Small intestine (tissue), 7 donors: ENCODE measurements at regions not wholly inside any gene's neighbourhood (a gene's known extent, or its start where the extent isn't known, plus 50 kb on each side); places are given as distances from the start of the nearest gene placed in this dataset.

Source experiments
- DNase-seq, 2 donors: peaks; one replicate each; pipeline versions ENCODE4 v3.0.0 to v3.0.0-alpha.2; 2013
- FAIRE-seq: peaks from 2 replicates; lab custom pipeline; 2012; peaks lifted over from hg19 to GRCh38; lab: Jason Lieb, UNC
- H3K27ac ChIP-seq, 3 donors: one replicate each; pipeline ENCODE4 v1.5.1; 2013; ENCODE audit warnings: low read length in 2 of 3, mild to moderate bottlenecking in 2 of 3, control low read depth in 1 of 3, inconsistent platforms in 1 of 3, low read depth in 1 of 3, moderate library complexity in 1 of 3
- H3K27me3 ChIP-seq, 3 donors: one replicate each; pipeline ENCODE4 v1.6.1; 2013; ENCODE audit warnings: low read length in 3 of 3, inconsistent platforms in 1 of 3; ENCODE audit not compliant: control insufficient read depth in 3 of 3, insufficient read depth in 3 of 3
- H3K36me3 ChIP-seq, 3 donors: one replicate each; pipeline ENCODE4 v1.6.1; 2013; ENCODE audit warnings: low read length in 3 of 3, inconsistent platforms in 1 of 3, low read depth in 1 of 3, mild to moderate bottlenecking in 1 of 3, moderate library complexity in 1 of 3; ENCODE audit not compliant: control insufficient read depth in 3 of 3, insufficient read depth in 2 of 3
- H3K4me1 ChIP-seq, 3 donors: one replicate each; pipeline ENCODE4 v1.6.1; 2013; ENCODE audit warnings: low read length in 2 of 3, inconsistent platforms in 1 of 3, low read depth in 1 of 3, mild to moderate bottlenecking in 1 of 3, moderate library complexity in 1 of 3; ENCODE audit not compliant: control insufficient read depth in 3 of 3, insufficient read depth in 2 of 3
- H3K4me3 ChIP-seq, 3 donors: one replicate each; pipeline ENCODE4 v1.5.1; 2013; ENCODE audit warnings: low read length in 3 of 3, control low read depth in 1 of 3, inconsistent platforms in 1 of 3, low read depth in 1 of 3, mild to moderate bottlenecking in 1 of 3, moderate library complexity in 1 of 3
- H3K9me3 ChIP-seq, 2 donors: one replicate each; pipeline ENCODE4 v1.6.1; 2013; ENCODE audit warnings: low read depth in 1 of 2, low read length in 1 of 2; ENCODE audit not compliant: control insufficient read depth in 2 of 2, insufficient read depth in 1 of 2
- WGBS, 3 donors: extraction: QIAGEN DNeasy Blood & Tissue Kit; methylation state at CpG; one replicate each; pipeline ENCODE4 v1.1.7; 2013; 5-methylcytosine and 5-hydroxymethylcytosine counted together
- donor health status: healthy with polysubstance abuse.
- donor health status: control.
- donor health status: control.
- donor health status: Bipolar disorder and iron deficiency.
- donor health status: healthy.

GRCh38 chr2:188091220-188091619, 200.5 kb upstream of the GULP1 start:
- H3K4me3 ChIP-seq, result no peak overlapping the region
- DNase-seq (no peak), FAIRE-seq (no peak)
- H3K36me3 ChIP-seq, result no peaks in the 10 kb centered on the region
- H3K9me3 ChIP-seq, result no peaks in the 10 kb centered on the region
- H3K4me1 ChIP-seq, result no peaks in the 10 kb centered on the region
- no peak overlapping the region for H3K27ac ChIP-seq
- no peaks in the 10 kb centered on the region for H3K27me3 ChIP-seq

GRCh38 chr2:188092734-188093133, 198.9 kb upstream of the GULP1 start:
- H3K4me3 ChIP-seq, result no peak overlapping the region
- H3K36me3 ChIP-seq, result no peaks in the 10 kb centered on the region
- 64 to 72% (median 69%) methylated on average over 2 of the region's 2 CpGs for WGBS, 3 donors
- no peaks in the 10 kb centered on the region for H3K4me1 ChIP-seq
- no peaks in the 10 kb centered on the region for H3K27me3 ChIP-seq
- DNase-seq (no peak), FAIRE-seq (no peak)
- no peaks in the 10 kb centered on the region for H3K9me3 ChIP-seq
- H3K27ac ChIP-seq, result no peak overlapping the region

GRCh38 chr2:188096910-188097309, 194.8 kb upstream of the GULP1 start:
- 81 to 85% (median 83%) methylated on average over 3 of the region's 3 CpGs for WGBS, 3 donors
- DNase-seq (no peak), FAIRE-seq (no peak)
- Histone ChIP-seq H3K27me3 (no peaks in the 10 kb centered on the region), H3K36me3 (no peaks in the 10 kb centered on the region), H3K27ac (no peak overlapping the region), H3K9me3 (no peaks in the 10 kb centered on the region), H3K4me3 (no peak overlapping the region), H3K4me1 (no peaks in the 10 kb centered on the region)

DNA sequence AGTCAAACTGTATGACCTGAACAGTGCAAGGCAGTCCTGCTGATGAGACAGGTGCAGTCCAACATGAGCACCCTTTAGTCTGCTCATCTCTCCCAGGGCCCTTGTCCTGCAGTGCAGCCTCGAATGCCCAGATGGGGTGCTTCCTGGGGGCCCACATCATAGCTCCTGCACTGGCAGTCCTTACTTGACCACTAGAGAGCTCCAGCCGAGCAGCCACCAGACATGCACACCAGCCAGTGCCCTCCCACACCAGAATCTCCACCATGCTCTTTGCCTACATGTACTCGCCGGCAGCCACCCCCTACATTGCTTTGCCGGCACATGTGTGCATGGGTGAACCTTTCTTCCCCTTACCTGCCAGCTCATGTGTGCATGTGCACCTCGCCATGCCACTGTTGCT, 188.8 kb upstream of the GULP1 start:
- 68 to 85% (median 76%) methylated on average over 6 of the region's 6 CpGs for WGBS, 3 donors
- FAIRE-seq (no peak), DNase-seq (no peak)
- Histone ChIP-seq H3K36me3 (no peaks in the 10 kb centered on the region), H3K9me3 (no peaks in the 10 kb centered on the region), H3K4me3 (no peak overlapping the region), H3K27me3 (no peaks in the 10 kb centered on the region), H3K4me1 (no peaks in the 10 kb centered on the region), H3K27ac (no peak overlapping the region)

DNA sequence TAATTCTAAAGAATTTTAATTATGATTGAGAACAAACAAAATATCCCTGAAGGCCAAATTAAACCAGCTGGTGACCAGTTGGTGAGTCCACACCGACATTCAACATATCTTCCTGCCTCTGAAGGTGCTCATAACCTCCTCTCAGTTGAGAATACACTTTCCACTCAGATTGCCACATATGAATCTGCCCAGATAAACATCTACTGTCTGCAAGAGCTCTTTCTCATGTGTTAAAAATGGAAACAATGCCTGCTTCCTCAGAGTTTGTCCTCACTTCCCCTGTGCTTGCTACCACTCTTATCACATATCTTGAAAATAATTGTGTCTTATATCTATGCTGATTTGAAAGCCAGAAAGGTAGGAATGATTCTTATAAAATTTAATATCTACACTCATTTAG, 177.7 kb upstream of the GULP1 start:
- Histone ChIP-seq H3K27ac (no peak overlapping the region), H3K4me3 (no peak overlapping the region), H3K9me3 (no peaks in the 10 kb centered on the region), H3K36me3 (no peaks in the 10 kb centered on the region), H3K27me3 (no peaks in the 10 kb centered on the region), H3K4me1 (no peaks in the 10 kb centered on the region)
- WGBS, 3 donors, result 33 to 56% (median 44%) methylated on average over 1 of the region's 1 CpG
- DNase-seq (no peak), FAIRE-seq (no peak)

DNA sequence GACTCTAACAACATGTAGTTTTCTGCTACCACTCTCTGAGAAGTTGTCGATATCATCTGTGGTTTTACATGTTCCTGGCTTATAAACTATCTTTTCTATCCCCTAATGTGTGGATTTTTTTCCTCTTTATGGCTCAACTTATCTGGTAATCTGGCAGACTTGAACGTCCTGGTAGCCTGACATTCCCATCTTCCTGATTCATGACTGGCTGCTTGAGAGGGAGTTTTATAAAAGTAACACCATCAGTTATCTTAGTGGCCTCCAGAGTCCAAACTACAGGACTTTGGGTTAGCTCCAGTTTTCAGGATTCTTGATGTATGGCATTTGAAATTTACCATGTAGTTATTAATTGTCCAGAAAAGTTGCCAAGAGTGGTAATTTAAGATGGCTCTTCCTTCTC, 174.0 kb upstream of the GULP1 start:
- FAIRE-seq (no peak), DNase-seq (no peak)
- no peaks in the 10 kb centered on the region for H3K4me1 ChIP-seq
- H3K9me3 ChIP-seq, result no peaks in the 10 kb centered on the region
- H3K4me3 ChIP-seq, result no peak overlapping the region
- WGBS, 3 donors, result 43 to 54% (median 52%) methylated on average over 2 of the region's 2 CpGs
- H3K27ac ChIP-seq, result no peak overlapping the region
- H3K27me3 ChIP-seq, result no peaks in the 10 kb centered on the region
- H3K36me3 ChIP-seq, result no peaks in the 10 kb centered on the region

- Histone ChIP-seq H3K27ac (no peak overlapping the region), H3K4me1 (no peaks in the 10 kb centered on the region), H3K36me3 (no peaks in the 10 kb centered on the region), H3K27me3 (no peaks in the 10 kb centered on the region), H3K9me3 (no peaks in the 10 kb centered on the region), H3K4me3 (no peak overlapping the region)
- WGBS, 3 donors, result 5 to 36% (median 33%) methylated on average over 1 of the region's 1 CpG
- FAIRE-seq, result no peak
- no peak for DNase-seq
These were observed 173.2 kb upstream of the GULP1 start for GRCh38 chr2:188118431-188118830.

GRCh38 chr2:188119112-188119838, 172.4 kb upstream of the GULP1 start:
- H3K27ac ChIP-seq, result no peak overlapping the region
- H3K4me3 ChIP-seq, result no peak overlapping the region
- H3K4me1 ChIP-seq, result no peaks in the 10 kb centered on the region
- H3K36me3 ChIP-seq, result no peaks in the 10 kb centered on the region
- no peaks in the 10 kb centered on the region for H3K9me3 ChIP-seq
- FAIRE-seq (no peak), DNase-seq (no peak)
- H3K27me3 ChIP-seq, result no peaks in the 10 kb centered on the region
- 62 to 71% (median 66%) methylated on average over 5 of the region's 5 CpGs for WGBS, 3 donors

DNA sequence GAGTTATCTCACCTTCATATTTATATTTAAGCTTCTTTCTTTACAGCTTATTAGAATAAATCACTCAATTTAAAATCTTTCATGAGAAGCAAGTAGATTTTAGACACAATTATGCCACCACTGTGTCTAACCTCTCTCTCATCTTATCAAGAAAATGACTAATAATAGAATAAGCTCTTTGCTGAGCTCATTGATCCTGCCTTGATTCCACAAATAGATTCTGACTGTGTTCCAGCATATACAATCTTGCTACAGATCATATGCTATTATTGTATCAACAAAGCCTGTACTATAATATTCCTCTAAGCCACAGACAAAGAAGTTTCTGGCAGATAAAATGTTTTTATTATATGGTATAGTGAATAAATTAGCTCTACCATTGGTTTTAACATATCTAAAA, 168.7 kb upstream of the GULP1 start:
- no peaks in the 10 kb centered on the region for H3K27me3 ChIP-seq
- no peak for DNase-seq
- FAIRE-seq, result no peak
- no peaks in the 10 kb centered on the region for H3K9me3 ChIP-seq
- no peaks in the 10 kb centered on the region for H3K36me3 ChIP-seq
- H3K27ac ChIP-seq, result no peak overlapping the region
- H3K4me1 ChIP-seq, result no peaks in the 10 kb centered on the region
- H3K4me3 ChIP-seq, result no peak overlapping the region
